HG02571 (cell line): ENCODE measurements at regions not wholly inside any gene's neighbourhood (a gene's known extent, or its start where the extent isn't known, plus 50 kb on each side); places are given as distances from the start of the nearest gene placed in this dataset.

Experiments used
- ATAC-seq: cut with Tn5 transposase; IDR thresholded peaks from one replicate; pipeline ENCODE4 v1.9.1; 2021; ENCODE audit warnings: mild to moderate bottlenecking, moderate library complexity; ENCODE audit not compliant: unreplicated experiment

GRCh38 chr13:34640179-34640992, 301.7 kb upstream of the NBEA start:
- no peak for ATAC-seq

GRCh38 chr13:34640993-34641330, 301.1 kb upstream of the NBEA start:
- no peak for ATAC-seq

DNA sequence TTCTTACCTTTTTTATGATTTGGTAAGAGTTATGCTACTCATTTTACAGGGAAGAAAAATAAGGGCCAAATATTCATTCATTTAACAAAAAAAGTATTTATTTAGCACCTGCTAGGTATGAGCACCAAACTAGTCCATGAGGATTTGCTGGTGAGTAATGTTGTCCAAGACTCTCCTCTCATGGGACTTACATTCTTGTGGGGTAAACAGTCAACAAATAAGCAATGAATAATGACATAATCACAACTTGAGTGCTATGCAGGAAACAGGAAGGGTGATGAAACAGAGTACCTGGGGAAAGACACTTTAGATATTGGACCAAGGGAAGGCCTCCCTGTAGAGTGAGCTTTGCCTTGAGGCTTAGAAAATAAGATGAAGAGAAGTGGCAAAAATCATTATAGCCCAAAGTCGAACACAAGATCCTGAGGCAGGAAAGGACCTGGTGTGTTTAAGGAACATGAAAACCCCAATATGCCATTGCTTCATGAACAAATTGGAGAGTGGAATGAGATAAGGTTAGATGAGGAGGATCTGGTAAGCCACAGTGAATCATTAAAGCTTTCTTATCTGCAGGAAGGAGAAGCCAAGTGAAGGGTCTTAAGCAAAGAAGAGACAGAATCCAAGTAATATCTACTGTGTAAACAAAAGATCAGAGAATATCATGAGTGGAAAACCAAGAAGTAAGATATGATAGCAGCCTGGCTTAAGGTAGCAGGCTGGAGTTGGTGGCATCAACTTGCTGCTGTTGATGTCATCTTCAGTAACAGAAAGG, 294.5 kb upstream of the NBEA start:
- ATAC-seq, result no peak

DNA sequence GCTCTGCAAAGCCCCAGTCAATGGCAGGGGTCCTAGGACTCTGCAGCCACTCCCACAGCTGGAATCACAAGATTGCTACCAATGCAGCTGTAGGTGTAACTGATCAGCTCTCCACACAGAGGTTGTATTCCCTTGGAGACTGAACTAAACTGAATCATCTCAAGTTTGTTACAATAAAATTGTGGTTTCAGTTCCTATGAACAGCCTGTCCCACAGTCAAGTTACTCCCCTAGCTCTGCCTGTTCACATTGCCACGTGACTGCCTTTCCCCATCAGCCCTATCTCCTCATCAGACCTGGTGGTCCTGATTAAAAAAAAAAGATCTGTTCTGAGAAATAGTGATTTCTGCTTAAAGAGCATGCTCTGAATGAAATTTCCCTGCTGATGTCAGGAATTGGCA, 287.9 kb upstream of the NBEA start:
- ATAC-seq, result no peak

DNA sequence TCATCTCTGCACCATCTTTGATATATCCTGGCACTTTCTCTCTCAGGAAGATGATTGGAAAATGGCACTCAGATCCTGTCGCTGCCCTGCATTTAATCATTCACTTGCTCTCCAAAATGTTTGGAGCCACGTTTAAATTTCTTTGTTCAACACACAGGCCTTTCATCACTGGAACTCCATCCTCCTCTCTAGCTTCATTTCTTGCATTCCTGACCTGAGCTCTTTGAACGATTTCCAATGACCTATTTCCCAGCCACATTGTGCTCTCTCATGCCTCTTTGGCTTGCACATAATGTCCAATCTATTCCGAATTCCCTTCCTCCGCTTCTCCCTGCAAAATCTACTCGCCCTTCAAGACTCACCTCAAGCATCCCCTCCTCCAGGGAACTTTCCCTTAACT, 287.4 kb upstream of the NBEA start:
- ATAC-seq, result no peak

GRCh38 chr13:34655554-34655953, 286.5 kb upstream of the NBEA start:
- ATAC-seq, result no peak

DNA sequence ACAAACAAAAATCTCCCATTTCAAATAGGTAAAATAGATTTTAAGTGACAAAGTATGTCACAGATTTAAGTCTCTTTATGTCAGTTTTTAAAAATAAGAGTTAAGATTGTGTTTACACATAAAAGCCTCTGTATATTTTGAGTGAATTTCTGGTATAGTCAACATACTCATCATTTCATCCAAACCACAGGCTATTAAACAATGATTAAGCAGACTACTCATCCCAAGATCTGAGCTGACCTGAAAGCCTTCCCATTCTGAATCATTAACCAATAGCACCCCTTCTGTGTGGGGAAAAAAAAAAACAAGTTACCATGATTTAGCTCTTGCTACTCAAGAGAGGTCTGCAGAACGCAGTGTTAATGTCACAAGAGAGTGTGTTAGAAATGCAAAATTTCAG, 284.4 kb upstream of the NBEA start:
- no peak for ATAC-seq

DNA sequence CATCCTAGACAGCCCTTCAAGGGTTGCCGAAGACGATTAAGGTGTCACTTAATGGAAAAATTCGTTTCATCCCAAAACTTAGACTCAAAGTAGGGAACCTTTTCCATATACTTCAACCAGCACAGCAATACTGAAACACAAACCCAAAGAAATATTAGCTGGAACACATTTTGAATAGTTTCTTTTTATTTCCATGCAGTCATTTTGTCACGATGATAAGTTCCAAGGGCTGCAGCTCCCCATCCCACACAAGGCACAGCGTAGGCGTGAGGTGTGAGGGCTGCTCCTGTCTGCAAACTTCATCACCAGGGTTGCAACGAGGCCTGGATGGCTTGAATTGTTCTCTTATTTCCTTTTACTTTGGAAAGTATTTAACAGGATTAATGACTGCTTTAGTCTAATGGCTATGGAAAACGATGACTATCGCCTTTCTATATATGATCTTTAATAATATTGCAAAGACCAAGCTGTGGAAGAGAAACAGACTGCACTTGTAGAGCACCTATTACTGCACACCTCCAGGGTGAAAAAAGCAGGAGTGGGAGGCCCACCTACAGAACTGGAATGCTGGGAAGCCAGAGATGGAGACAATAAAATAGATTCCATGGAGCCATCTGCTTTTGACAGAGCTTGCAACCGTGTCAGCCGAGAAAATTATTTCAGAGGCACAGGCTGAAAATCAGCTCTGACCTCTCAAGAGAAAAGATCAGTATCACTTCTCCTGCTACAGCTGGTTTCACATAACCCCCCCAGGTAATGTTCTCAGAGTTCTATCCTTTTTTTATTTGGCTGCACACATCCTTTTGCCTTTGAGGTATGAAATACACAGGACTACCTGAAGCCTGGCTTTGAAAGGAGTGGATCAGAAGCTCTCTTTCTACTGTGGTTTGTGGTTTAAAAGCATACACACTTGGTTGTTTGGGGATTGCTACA, 274.5 kb upstream of the NBEA start:
- no peak for ATAC-seq

DNA sequence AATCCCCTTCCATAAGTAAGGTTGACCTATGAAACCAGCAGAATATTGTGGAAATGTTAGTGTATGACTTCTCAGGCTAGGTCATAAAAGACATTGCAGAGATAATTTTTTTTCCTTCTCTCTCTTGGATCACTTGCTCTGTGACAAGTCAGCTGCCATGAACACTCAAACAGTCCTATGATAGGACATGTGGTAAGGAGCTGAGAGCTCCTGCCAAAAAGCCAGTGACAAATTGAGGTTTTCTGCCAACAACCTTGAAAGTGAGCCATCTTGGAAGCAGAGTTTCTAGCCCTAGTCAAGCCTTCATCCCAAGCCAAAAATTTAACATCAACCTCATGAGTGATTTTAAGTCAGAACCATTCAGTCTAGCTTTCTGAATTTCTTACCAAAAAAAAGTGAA, 270.9 kb upstream of the NBEA start:
- no peak for ATAC-seq

DNA sequence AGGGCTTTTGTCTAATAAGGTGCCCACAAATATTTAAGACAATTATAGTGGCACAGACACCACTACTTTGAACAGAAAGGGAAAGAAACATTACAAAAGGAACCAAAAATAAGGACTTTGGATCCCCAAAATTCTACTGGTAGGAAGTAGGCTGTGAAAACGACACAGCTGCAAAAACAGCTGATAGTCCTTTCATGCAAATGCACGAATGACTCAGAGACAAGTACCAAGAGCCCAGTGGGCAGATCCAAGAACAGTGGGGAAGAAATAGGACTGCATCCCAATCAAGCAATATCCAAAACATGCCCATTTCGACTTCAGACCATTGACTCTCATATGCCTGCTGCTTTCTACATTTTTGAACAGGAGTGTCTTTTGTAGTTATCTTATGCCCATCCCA, 269.4 kb upstream of the NBEA start:
- no peak for ATAC-seq

DNA sequence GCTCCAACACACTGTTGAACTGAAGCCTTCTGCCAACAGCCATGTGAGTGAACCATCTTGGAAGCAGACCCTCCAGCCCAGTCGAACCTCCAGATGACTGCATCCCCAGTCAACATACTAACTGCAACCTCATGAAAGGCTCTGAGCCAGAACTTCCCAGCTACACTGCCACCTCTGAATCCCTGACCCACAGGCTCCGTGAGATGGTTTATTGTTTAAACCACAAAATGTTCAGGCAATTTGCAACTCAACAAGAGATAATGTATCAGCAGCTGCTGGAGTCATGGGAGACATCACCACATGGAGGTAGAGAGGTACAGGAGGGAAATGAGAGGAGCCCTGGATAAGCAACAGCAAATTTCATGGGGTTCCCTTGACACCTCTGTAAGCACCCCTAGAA, 266.4 kb upstream of the NBEA start:
- ATAC-seq, result no peak

DNA sequence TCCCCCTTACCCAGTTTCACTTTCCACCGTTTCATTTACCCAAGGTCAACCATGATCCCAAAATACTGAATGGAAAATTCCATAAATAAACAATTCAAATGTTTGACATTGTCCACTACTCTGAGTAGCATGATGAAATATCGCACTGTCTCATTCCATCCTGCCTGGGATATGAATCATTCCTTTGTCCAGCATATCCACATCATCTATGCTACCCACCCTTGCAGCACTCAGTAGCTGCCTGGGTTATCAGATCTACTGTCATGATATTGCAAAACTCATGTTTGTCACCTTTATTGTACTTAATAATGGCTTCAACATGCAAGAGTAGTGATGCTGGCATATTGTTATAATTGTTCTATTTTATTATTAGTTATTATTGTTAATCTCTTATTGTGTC, 263.9 kb upstream of the NBEA start:
- ATAC-seq, result no peak

GRCh38 chr13:34681405-34681955, 260.6 kb upstream of the NBEA start:
- ATAC-seq, result no peak

GRCh38 chr13:34695063-34695462, 247.0 kb upstream of the NBEA start:
- ATAC-seq, result no peak

DNA sequence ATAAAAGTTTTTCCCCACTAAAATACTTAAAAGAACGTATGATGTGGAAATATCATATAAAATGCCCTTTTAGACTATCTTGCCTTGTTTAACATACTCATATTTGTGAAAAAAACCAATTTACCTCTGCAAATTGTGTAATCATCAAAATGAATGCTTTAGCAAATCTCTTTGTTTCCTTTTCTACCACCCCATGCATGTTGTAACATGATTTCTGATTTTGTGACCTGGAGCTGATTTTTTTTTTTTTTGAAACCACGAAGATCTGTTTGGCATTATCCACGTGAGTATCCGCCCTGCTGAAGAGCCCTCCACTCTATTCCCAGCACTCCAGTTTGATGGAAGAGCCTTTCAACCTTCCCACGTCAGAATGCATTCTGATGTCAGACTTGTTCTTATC, 245.8 kb upstream of the NBEA start:
- ATAC-seq, result no peak

- ATAC-seq, result no peak
Measured at GRCh38 chr13:34696741-34697140, 245.3 kb upstream of the NBEA start.

DNA sequence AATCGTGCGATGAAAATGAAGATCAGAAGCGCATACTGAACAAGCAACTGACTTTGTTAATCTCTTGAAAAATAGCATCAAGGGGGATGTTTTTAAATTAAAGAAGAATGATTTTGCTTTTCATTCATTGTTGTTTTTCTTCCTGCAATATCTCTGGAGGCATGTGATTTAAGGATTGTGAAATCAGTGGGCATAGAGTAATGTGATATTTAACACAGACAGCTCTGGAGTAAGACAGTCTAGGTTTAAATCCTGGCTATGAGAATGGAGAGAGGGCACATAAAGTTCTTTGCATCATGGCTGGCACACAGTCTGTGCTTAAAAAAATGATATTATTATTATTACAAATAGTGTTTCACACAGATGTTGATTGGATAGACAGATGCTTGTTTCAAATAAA, 243.1 kb upstream of the NBEA start:
- ATAC-seq, result no peak

- no peak for ATAC-seq
Measured at GRCh38 chr13:34700155-34700554, 241.9 kb upstream of the NBEA start.

DNA sequence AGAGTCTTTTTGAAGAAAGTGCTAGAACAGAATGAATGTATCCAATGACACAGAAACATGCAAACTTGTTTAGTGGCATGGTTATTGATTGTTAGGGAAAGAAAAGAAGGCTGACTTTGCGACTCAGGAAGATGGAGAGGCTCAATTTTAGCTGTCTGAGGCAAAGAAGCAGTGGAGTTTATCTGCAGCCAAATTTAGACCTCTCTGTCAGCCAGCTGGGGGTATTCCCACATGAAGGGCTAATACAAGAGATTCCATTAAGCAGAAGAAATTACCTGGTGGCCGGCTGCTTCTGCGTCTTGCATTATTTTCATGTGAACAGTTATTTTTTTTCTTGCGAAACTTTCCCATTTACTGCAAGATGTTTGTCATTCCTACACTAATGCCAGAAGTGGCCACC, 240.2 kb upstream of the NBEA start:
- no peak for ATAC-seq

DNA sequence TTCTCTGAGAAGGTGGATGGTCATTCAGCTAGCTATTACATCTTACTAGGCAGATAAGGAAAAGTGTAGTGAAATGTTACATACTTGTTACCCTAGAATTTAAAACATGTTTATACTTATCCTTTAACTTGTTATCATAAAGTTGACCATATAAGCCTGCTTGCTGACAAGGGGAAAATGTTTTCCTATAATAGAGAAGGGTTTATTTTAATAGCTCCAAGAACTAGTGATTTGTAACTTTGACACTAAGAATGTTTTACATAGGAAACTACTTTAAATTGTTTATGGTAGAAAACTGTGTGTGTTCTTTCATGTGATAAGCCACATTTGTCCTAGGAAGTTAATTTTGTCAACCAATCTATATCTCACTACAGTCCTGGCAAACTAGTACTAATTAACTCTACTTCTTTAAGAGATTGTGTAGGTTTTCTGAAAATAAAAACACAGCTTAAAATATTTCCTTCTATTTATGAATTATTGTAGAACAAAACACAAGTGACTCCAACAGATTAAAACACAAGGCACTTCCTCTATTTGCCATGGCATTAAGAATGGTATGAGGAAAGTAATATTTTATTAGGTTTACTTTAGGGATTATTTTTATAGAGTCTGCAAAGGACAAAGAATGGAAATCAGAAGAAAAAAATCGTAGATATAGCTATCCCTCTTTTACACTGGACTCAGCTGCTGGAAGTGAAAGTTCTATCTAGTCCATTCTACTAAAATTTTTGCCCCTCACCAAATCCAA, 233.3 kb upstream of the NBEA start:
- ATAC-seq, result no peak
